ENCODE measurements at regions not wholly inside any gene's neighbourhood (a gene's known extent, or its start where the extent isn't known, plus 50 kb on each side); places are given as distances from the start of the nearest gene placed in this dataset.
A peak's percentile ranks its signal among the peaks of the same experiment; 100 is the strongest.

DNA sequence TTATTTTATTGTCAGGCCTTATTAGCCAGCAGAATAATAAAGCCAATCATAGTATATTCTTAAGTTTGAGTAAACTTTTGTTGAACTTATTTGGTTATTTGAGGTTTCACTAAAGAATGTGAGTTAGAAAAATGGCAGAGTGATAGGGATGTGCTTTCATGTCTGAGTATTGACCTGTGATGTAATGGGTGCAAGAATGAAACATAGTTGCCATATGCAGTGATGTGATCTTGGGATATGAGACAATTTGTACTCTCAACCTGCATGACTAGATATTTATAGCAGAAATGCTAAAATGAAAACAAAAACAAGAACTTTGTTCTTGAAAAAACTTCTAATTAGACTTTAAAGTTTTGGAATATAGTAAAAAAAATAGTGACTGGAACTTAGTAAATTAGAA, 97.9 kb downstream of the DISP1 start:
- no peak for DNase-seq (ENCODE audit: low spot score)

DNA sequence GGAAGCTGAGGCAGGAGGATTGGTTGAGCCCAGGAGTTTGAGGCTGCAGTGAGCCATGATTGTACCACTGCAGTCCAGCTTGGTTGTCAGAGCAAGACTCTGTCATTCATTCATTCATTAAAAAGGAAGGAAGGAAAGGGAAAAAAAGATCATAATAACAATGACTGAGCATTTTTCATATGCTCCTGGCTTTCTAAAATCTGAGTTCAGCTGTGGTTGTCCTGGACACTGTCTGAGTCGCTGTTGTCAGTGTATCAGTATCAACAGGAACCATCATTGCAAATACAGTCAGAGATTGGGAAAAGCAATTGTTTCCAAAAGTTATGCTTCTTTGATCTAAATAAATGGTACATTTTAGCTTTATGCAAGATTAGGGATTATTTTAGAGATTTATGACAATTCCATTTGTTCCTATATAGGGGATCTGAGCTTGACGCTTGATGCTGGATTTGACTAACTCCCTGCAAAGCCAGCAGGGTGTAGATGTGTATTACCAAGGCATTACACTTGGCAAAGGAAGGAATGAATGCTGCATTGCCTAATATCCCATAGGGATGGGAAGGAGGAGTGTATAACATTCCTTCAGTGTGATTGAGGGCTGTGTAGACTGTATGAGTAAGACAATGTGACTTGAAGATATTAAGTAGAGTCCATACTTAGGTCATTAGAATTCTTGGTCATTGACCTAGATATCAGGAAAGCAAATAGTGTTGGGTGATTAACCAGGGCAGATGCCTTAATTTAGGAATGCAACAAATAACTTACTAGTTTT, 100.2 kb downstream of the DISP1 start:
- DNase-seq (ENCODE audit: low spot score) = peak; percentile 37

DNA sequence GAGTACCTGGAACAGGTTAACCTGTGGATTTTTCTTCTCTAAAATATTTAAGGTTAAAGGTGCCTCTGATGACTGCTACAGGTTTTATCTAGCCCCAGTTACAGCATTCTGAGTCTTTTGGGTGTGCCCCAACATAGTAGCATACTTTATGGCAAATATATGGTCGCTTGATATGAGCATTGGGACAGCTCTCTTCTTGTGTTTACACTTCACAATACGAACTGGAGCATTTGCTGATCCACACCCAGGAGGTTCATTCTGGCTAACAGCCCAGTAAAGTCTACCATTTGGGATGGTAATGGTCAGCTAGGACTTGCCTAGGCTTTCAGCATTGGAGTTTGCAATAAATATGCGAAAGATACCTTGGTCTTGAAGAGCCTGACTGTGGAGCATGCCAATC, 101.3 kb downstream of the DISP1 start:
- DNase-seq (ENCODE audit: low spot score) = no peak

- DNase-seq (ENCODE audit: low spot score) = no peak
Observed at GRCh38 chr1:222918801-222919477, 104.1 kb downstream of the DISP1 start.

GRCh38 chr1:222919478-222919865, 104.6 kb downstream of the DISP1 start:
- DNase-seq (ENCODE audit: low spot score) = no peak

DNA sequence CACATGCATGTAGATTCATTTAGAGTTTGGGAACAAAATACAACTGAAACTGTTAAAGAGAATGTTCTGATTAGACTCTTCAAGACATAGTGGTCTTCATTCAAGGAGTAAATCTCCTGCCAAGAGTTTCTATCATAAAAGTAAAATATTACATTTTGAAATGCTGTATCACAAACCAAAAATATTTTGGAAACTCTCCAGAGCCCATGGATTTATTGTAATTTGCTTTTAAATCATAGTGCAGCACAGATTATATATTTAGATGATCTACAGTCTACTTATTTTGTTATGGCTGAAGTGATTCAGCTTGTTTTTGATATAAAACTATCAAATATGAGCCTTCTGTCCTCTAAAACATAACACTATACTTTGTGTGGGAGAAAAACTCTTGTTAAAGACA, 105.3 kb downstream of the DISP1 start:
- no peak for DNase-seq (ENCODE audit: low spot score)

DNA sequence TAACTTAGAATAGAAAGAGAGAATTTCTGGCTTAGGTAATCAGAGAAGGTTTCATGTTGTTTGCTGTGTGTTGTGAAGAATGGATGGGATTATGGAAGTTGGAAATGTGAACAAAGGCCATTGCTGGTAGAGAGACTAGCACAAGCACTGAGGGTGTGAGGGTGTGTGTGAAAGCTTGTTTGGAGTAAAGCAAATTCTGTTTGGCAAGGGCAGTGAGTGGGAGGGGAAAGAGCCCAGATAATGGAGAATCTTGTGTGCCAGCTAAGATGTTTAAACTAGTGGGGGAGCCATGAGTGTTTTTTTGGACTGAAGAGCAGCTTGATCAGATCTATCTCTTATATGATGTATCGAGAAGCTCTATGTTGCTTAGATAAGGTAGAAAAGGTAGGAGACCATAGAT, 107.1 kb downstream of the DISP1 start:
- DNase-seq (ENCODE audit: low spot score) = no peak

DNA sequence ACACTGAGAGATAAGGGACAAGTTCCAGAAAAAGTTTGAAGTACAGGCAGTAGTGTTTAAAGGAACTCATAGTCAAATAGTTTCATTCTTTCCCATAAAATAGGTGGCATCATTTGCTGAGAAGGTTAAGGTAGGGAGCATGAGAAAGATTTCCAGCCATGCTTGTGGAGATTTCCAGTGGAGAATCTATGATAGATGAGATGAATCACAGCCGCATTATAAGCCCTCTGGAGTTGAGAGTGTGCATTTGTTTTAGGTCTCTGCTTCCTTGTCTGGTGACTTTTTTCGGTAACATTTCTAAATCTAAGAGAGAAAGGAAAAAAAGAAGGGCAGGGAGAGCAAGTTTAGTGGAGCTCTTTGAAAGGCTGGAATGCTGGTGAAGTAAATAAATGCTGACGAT, 108.7 kb downstream of the DISP1 start:
- no peak for DNase-seq (ENCODE audit: low spot score)

DNA sequence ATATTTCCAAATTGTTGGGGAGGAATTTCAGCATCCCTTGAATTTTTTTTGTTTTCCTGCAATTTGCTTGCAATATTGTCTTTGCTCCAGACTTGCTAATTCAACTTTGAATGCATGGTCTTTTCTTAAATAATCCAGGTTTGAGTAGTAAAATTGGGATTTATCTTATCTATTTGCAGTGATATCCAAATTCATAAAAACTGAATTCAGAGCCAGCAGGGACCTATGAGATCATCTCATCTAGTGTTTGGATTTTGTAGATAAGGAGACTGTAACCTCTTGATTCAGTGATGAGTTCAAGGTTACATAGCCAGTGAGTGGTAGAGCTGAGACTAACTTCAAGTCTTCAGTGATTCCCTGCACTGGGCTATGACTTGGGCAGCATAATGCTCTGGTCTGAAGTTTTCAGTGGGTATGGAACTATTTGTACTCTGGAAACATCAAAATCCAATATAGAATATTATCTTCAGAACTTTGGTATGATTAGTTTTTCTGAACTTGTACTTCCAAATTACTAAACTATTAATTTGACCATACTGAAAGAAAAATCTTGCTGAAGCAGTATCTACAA, 109.4 kb downstream of the DISP1 start:
- DNase-seq (ENCODE audit: low spot score) = no peak

DNA sequence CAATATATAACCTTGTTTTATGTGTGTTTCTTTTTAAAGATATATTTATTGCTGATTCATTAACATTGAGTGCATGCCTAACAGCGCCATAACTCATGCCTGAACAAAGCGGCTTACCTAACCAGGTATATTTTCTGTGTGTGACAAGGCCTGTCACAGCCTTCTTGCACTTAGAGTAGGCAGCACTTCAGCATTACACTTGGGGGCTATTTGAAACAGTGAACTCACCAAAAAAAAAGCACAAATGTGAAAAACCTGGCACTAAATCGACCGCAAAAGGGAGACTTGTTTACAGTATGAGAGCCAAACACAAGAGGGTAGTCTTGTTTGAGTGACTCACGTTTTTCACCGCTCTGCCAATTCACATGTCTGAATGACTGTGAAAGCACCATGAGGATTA, 111.7 kb downstream of the DISP1 start:
- no peak for DNase-seq (ENCODE audit: low spot score)

DNA sequence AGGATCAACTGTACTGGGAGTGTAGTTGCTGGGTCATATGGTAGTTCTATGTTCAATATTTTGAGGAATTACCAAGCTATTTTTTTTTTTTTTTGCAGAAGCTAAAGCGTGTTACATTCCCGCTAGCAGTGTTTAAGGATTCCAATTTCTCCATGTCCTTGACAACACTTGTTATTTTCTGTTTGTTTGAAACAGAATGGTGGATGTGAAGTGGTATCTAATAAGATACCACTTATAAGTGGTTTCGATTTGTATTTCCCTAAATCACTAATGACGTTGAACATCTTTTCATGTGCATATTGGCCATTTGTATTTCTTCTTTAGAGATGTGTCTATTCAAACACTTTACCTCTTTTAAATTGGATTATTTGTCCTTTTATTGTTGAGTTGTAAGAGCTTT, 112.2 kb downstream of the DISP1 start:
- DNase-seq (ENCODE audit: low spot score) = no peak

- DNase-seq (ENCODE audit: low spot score) = peak; percentile 19
Observed at GRCh38 chr1:222928212-222928611, 113.4 kb downstream of the DISP1 start.

- DNase-seq (ENCODE audit: low spot score) = no peak
Observed at GRCh38 chr1:222930070-222930469, 115.2 kb downstream of the DISP1 start.

GRCh38 chr1:222931023-222931422, 116.2 kb downstream of the DISP1 start:
- DNase-seq (ENCODE audit: low spot score) = no peak

GRCh38 chr1:222933273-222933672, 118.4 kb downstream of the DISP1 start:
- DNase-seq (ENCODE audit: low spot score) = no peak

- DNase-seq (ENCODE audit: low spot score) = no peak
Observed at GRCh38 chr1:222935239-222935900, 120.5 kb downstream of the DISP1 start.

GRCh38 chr1:222936042-222936441, 121.2 kb downstream of the DISP1 start:
- no peak for DNase-seq (ENCODE audit: low spot score)

- no peak for DNase-seq (ENCODE audit: low spot score)
Observed at GRCh38 chr1:222938986-222939385, 124.1 kb downstream of the DISP1 start.

DNA sequence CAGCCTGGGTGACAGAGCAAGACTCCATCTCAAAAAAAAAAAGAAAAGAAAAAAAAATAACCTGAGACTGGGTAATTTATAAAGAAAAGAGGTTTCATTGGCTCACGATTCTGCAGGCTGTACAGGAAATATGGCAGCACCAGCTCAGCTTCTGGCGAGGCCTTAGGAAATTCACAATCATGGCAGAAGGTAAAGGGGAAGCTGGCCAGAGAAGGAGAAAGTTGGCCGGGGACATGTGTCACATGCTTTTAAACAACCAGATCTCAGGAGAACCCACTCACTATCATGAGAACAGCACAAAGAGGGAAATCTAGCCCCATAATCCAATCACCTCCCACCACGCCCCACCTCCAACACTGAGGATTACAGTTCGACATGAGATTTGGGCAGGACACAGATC, 125.3 kb downstream of the DISP1 start:
- no peak for DNase-seq (ENCODE audit: low spot score)

- no peak for DNase-seq (ENCODE audit: low spot score)
Observed at GRCh38 chr1:222940906-222941305, 126.1 kb downstream of the DISP1 start.

GRCh38 chr1:222941425-222941824, 126.6 kb downstream of the DISP1 start:
- DNase-seq (ENCODE audit: low spot score) = no peak

- no peak for DNase-seq (ENCODE audit: low spot score)
Observed at GRCh38 chr1:222946436-222946835, 131.6 kb downstream of the DISP1 start.

DNA sequence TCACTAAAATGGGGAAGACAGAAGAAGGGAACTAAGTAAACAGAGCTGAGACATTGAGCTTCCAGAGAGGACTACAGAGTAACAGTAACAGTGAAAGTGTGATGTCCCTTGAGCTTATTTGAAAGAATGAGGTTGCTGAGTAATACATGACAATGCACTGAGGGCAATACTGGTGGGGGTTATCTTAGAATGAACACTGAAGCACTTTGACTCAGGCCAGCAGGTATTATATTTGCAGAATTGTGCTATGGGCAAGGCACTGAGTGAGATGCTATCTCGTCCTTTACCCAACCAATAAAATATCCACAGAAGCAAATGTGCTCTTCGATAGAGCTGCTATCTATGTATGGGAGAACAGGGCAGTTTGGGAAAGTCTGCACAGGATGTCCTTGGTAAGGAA, 133.2 kb downstream of the DISP1 start:
- DNase-seq (ENCODE audit: low spot score) = no peak
